Endothelial cell (in vitro differentiated cells): ENCODE measurements at regions not wholly inside any gene's neighbourhood (a gene's known extent, or its start where the extent isn't known, plus 50 kb on each side); places are given as distances from the start of the nearest gene placed in this dataset.

Experiments used
- DNase-seq: peaks from one replicate; pipeline ENCODE4 v3.0.0; 2021; ENCODE audit warnings: low spot score
- H3K27ac Mint-ChIP-seq: one replicate; pipeline ENCODE4 v1.8.0; 2021; ENCODE audit warnings: mixed read lengths, inconsistent platforms; ENCODE audit not compliant: unreplicated experiment
- H3K27me3 Mint-ChIP-seq: one replicate; pipeline ENCODE4 v1.8.0; 2021; ENCODE audit warnings: mild to moderate bottlenecking, moderate library complexity, mixed read lengths, inconsistent platforms; ENCODE audit not compliant: unreplicated experiment
- H3K36me3 Mint-ChIP-seq: one replicate; pipeline ENCODE4 v1.8.0; 2021; ENCODE audit warnings: mild to moderate bottlenecking, low read depth, mixed read lengths, inconsistent platforms; ENCODE audit not compliant: unreplicated experiment
- H3K4me1 Mint-ChIP-seq: one replicate; pipeline ENCODE4 v1.8.0; 2021; ENCODE audit warnings: mild to moderate bottlenecking, mixed read lengths, inconsistent platforms; ENCODE audit not compliant: unreplicated experiment
- H3K4me3 Mint-ChIP-seq: one replicate; pipeline ENCODE4 v1.8.0; 2021; ENCODE audit warnings: mild to moderate bottlenecking, mixed read lengths, inconsistent platforms; ENCODE audit not compliant: unreplicated experiment
- H3K9me3 Mint-ChIP-seq: one replicate; pipeline ENCODE4 v1.8.0; 2021; ENCODE audit warnings: mixed read lengths, inconsistent platforms; ENCODE audit not compliant: unreplicated experiment
- CTCF ChIP-seq: fragments of 200-600 bp; sonication (generic); IDR thresholded peaks from one replicate; pipeline ENCODE4 v1.5.0; 2021; ENCODE audit warnings: antibody characterized with exemption; ENCODE audit not compliant: unreplicated experiment

GRCh38 chr6:168228676-168229367 is 90.8 kb downstream of the DACT2 start:
- H3K27ac Mint-ChIP-seq, result no peak overlapping the region
- no peaks in the 10 kb centered on the region for H3K36me3 Mint-ChIP-seq
- H3K4me1 Mint-ChIP-seq, result no peaks in the 10 kb centered on the region
- DNase-seq, result no peak
- TF ChIP-seq CTCF, result no peak
- no peak overlapping the region for H3K4me3 Mint-ChIP-seq
- H3K9me3 Mint-ChIP-seq, result no peaks in the 10 kb centered on the region
- H3K27me3 Mint-ChIP-seq, result no peaks in the 10 kb centered on the region

- no peak for DNase-seq
- no peaks in the 10 kb centered on the region for H3K36me3 Mint-ChIP-seq
- H3K4me1 Mint-ChIP-seq, result no peaks in the 10 kb centered on the region
- TF ChIP-seq CTCF, result no peak
- H3K27ac Mint-ChIP-seq, result no peak overlapping the region
- H3K4me3 Mint-ChIP-seq, result no peak overlapping the region
- H3K9me3 Mint-ChIP-seq, result no peaks in the 10 kb centered on the region
- no peaks in the 10 kb centered on the region for H3K27me3 Mint-ChIP-seq
Observed at GRCh38 chr6:168227840-168228239, 91.7 kb downstream of the DACT2 start.

- no peak for DNase-seq
- Mint-ChIP-seq H3K36me3 (no peaks in the 10 kb centered on the region), H3K27ac (no peak overlapping the region), H3K4me1 (no peaks in the 10 kb centered on the region), H3K4me3 (no peak overlapping the region), H3K9me3 (no peaks in the 10 kb centered on the region), H3K27me3 (no peaks in the 10 kb centered on the region)
- no peak for TF ChIP-seq CTCF
Observed at GRCh38 chr6:168226902-168227318, 92.7 kb downstream of the DACT2 start.

GRCh38 chr6:168226061-168226752 is 93.4 kb downstream of the DACT2 start:
- DNase-seq, result no peak
- Mint-ChIP-seq H3K36me3 (no peaks in the 10 kb centered on the region), H3K27me3 (no peaks in the 10 kb centered on the region), H3K4me3 (no peak overlapping the region), H3K9me3 (no peaks in the 10 kb centered on the region), H3K27ac (no peak overlapping the region), H3K4me1 (no peaks in the 10 kb centered on the region)
- TF ChIP-seq CTCF, result no peak

GRCh38 chr6:168225471-168225911 is 94.1 kb downstream of the DACT2 start:
- no peak for TF ChIP-seq CTCF
- Mint-ChIP-seq H3K4me1 (no peaks in the 10 kb centered on the region), H3K27me3 (no peaks in the 10 kb centered on the region), H3K9me3 (no peaks in the 10 kb centered on the region), H3K36me3 (no peaks in the 10 kb centered on the region), H3K4me3 (no peak overlapping the region), H3K27ac (no peak overlapping the region)
- no peak for DNase-seq
